ENCODE measurements at regions not wholly inside any gene's neighbourhood (a gene's known extent, or its start where the extent isn't known, plus 50 kb on each side); places are given as distances from the start of the nearest gene placed in this dataset.

DNA sequence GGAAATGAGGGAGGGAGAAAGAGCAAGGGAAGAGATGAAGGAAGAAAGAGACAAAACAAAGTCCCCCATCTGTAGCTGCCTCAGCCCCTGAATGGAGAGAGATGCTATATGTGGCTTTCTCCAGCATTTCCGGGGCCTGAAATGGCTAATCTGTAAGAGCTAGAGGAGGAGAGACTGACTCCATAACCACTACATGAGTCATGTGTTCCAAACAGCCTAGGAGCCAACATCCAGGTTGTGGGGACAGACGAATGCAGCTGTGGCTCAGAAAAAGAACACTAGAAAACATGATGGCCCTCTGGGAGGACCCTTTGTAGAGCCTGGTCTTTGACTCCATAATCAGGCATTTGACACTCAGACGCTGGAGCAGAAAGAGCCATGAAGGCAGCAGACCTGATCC, 292.0 kb upstream of the ZNF507 start:
- Histone ChIP-seq H3K4me3 (replicated peaks; ENCODE audit: insufficient read depth, low read length) (no peak overlapping the region), H3K27ac (replicated peaks) (no peak overlapping the region), H3K27me3 (ENCODE audit: insufficient read depth, poor library complexity, severe bottlenecking) (no peaks in the 10 kb centered on the region)
- TF ChIP-seq REST (IDR thresholded peaks at IDR 0.05; ENCODE audit: insufficient replicate concordance, low read depth) (no peak), CTCF (IDR thresholded peaks at IDR 0.05; ENCODE audit: insufficient read depth, low read length) (no peak), SPI1 (IDR thresholded peaks at IDR 0.05; ENCODE audit: borderline replicate concordance, low read depth) (no peak), GABPA (IDR thresholded peaks at IDR 0.05; ENCODE audit: low read depth) (no peak), POLR2AphosphoS5 (IDR thresholded peaks at IDR 0.05; ENCODE audit: low read depth) (no peak)
- no peak for DNase-seq (ENCODE audit: low read depth in 1 of 2, low spot score in 1 of 2)

DNA sequence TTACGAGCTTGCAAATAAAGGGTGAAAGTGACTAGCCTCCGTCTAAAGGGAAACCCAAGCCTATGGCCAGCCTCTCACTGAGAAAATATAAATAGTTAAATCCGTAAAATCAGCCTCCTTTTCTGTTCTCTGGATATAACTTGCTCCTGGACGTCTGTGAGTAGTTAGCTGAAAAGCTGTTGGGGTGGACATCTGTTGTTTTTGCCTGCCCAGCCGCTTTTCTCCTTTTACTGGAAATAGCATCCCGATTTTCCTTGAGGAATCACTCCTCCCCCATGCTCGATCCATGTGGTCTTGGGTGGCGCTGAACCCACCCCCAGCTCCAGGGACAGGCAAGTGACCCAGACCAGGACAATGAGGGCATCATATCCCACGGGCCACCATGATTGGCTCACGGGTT, 291.5 kb upstream of the ZNF507 start:
- no peak overlapping the region for H3K4me3 ChIP-seq (replicated peaks; ENCODE audit: insufficient read depth, low read length)
- no peak for DNase-seq (ENCODE audit: low read depth in 1 of 2, low spot score in 1 of 2)

DNA sequence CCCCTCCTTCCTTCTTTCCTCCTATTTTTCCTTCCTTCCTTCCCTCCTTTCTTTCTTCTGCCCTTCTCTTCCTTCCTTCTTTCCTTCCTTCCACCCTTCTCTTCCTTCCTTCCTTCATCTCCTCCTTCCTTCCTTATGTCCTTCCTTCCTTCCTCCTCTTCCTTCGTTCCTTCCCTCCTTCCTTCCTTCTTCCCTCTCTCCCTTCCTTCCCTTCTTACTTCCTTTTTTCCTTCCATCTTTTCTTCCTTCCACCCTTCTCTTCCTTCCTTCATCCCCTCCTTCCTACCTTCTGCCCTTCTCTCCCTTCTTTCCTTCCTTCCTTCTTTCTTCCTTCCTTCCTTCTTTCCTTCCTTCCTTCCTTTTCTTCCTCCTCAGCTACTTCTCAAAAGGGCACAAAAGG, 287.3 kb upstream of the ZNF507 start:
- TF ChIP-seq REST (IDR thresholded peaks at IDR 0.05; ENCODE audit: insufficient replicate concordance, low read depth): no peak
- TF ChIP-seq GABPA (IDR thresholded peaks at IDR 0.05; ENCODE audit: low read depth): no peak
- TF ChIP-seq SPI1 (IDR thresholded peaks at IDR 0.05; ENCODE audit: borderline replicate concordance, low read depth): no peak
- TF ChIP-seq POLR2AphosphoS5 (IDR thresholded peaks at IDR 0.05; ENCODE audit: low read depth): no peak
- no peak for TF ChIP-seq CTCF (IDR thresholded peaks at IDR 0.05; ENCODE audit: insufficient read depth, low read length)

More for the DNA sequence above, 291.5 kb upstream of the ZNF507 start:
- no peak for TF ChIP-seq POLR2AphosphoS5 (IDR thresholded peaks at IDR 0.05; ENCODE audit: low read depth)
- no peak for TF ChIP-seq SPI1 (IDR thresholded peaks at IDR 0.05; ENCODE audit: borderline replicate concordance, low read depth)
- TF ChIP-seq CTCF (IDR thresholded peaks at IDR 0.05; ENCODE audit: insufficient read depth, low read length): no peak
- TF ChIP-seq GABPA (IDR thresholded peaks at IDR 0.05; ENCODE audit: low read depth): no peak
- no peak for TF ChIP-seq REST (IDR thresholded peaks at IDR 0.05; ENCODE audit: insufficient replicate concordance, low read depth)
- H3K27me3 ChIP-seq (ENCODE audit: insufficient read depth, poor library complexity, severe bottlenecking): no peaks in the 10 kb centered on the region
- no peak overlapping the region for H3K27ac ChIP-seq (replicated peaks)

More for the DNA sequence above, 287.3 kb upstream of the ZNF507 start:
- no peak overlapping the region for H3K4me3 ChIP-seq (replicated peaks; ENCODE audit: insufficient read depth, low read length)
- H3K27me3 ChIP-seq (ENCODE audit: insufficient read depth, poor library complexity, severe bottlenecking): no peaks in the 10 kb centered on the region
- DNase-seq (ENCODE audit: low read depth in 1 of 2, low spot score in 1 of 2): no peak
- no peak overlapping the region for H3K27ac ChIP-seq (replicated peaks)

Measured in HL-60 (cell line).